Panc1 (cell line): ENCODE measurements at regions not wholly inside any gene's neighbourhood (a gene's known extent, or its start where the extent isn't known, plus 50 kb on each side); places are given as distances from the start of the nearest gene placed in this dataset.

Experiments
- ATAC-seq: fragments of 200-7000 bp; cut with Tn5 transposase; 2 replicates; pipeline ENCODE4 v1.9.1; 2020; ENCODE audit warnings: mild to moderate bottlenecking, moderate library complexity
- BruUV-seq: library from RNA; stranded (reverse); fragments of 400-500 nt; replicated peaks from 2 replicates; lab custom pipeline; 2021; lab: Mats Ljungman, UMichigan
- CTCF ChIA-PET: fragments of 300-600 bp; sonication (Branson Sonifier 250); formaldehyde crosslinking; loops from one replicate; lab custom pipeline; 2022; ENCODE audit warnings: antibody characterized with exemption; lab: Charles Lee
- POLR2A ChIA-PET: fragments of 300-600 bp; sonication (Branson Sonifier 250); formaldehyde crosslinking; loops from one replicate; lab custom pipeline; 2022; ENCODE audit warnings: antibody characterized with exemption; lab: Charles Lee
- DNase-seq: peaks from one replicate; pipeline ENCODE4 v3.0.0-alpha.2; 2010; ENCODE audit warnings: low read depth, low spot score
- H3K27ac ChIP-seq: 2 replicates; pipeline ENCODE4 v1.5.1; 2011; ENCODE audit warnings: mild to moderate bottlenecking, low read length, inconsistent platforms
- H3K27me3 ChIP-seq: fragments of 200-500 bp; sonication (Bioruptor generic); 2 replicates; pipeline ENCODE4 v1.6.0; 2014; ENCODE audit warnings: low read length, inconsistent platforms; ENCODE audit not compliant: control insufficient read depth, insufficient read depth
- H3K36me3 ChIP-seq: fragments of 200-500 bp; sonication (Bioruptor generic); 2 replicates; pipeline ENCODE4 v1.5.1; 2014; ENCODE audit warnings: inconsistent platforms, mild to moderate bottlenecking, low read length, moderate library complexity; ENCODE audit not compliant: control insufficient read depth, insufficient read depth
- H3K4me1 ChIP-seq: 2 replicates; pipeline ENCODE4 v1.5.1; 2011; ENCODE audit warnings: inconsistent platforms, mild to moderate bottlenecking, low read length, moderate library complexity; ENCODE audit not compliant: control insufficient read depth, insufficient read depth
- H3K4me3 ChIP-seq, 2 experiments: 2 replicates each; pipeline ENCODE4 v1.5.1; 2011 to 2012; ENCODE audit warnings: low read depth in 2 of 2, low read length in 2 of 2, mild to moderate bottlenecking in 2 of 2, inconsistent platforms in 1 of 2, moderate library complexity in 1 of 2
- H3K9me3 ChIP-seq: fragments of 200-500 bp; sonication (Bioruptor generic); 2 replicates; pipeline ENCODE4 v1.5.1; 2014; ENCODE audit warnings: low read depth, mild to moderate bottlenecking, inconsistent platforms, low read length, moderate library complexity; ENCODE audit not compliant: control insufficient read depth, insufficient read depth
- CTCF ChIP-seq: fragments of 450-650 bp; IDR thresholded peaks from 2 replicates; pipeline ENCODE4 v1.5.1; 2017; ENCODE audit warnings: mild to moderate bottlenecking
- POLR2AphosphoS5 ChIP-seq: IDR thresholded peaks from 2 replicates; pipeline ENCODE4 v1.6.1; 2012; ENCODE audit warnings: mild to moderate bottlenecking, low read depth, low read length, moderate library complexity
- REST ChIP-seq, 2 experiments: IDR thresholded peaks; 2 replicates each; pipeline ENCODE4 v1.6.1; 2011 to 2012; ENCODE audit warnings: low read depth in 2 of 2, control low read depth in 1 of 2, low read length in 1 of 2, mild to moderate bottlenecking in 1 of 2, moderate library complexity in 1 of 2; ENCODE audit not compliant: insufficient read depth in 1 of 2
- SIN3A ChIP-seq: IDR thresholded peaks from 2 replicates; pipeline ENCODE4 v1.6.1; 2012; ENCODE audit warnings: low read depth, mild to moderate bottlenecking, low read length, moderate library complexity, borderline replicate concordance; ENCODE audit not compliant: insufficient read depth
- TCF7L2 ChIP-seq: IDR thresholded peaks from 2 replicates; pipeline ENCODE4 v1.6.1; 2011; ENCODE audit warnings: mild to moderate bottlenecking, low read depth, low read length, inconsistent platforms
- in situ Hi-C: cut with HindIII; loops from 2 replicates; pipeline ENCODE4 v1.10.0; 2016; ENCODE audit warnings: low sequenced_read_pairs, low pct_unique_long_range_greater_than_20kb
- intact Hi-C: fragments of 100-400 bp; cut with micrococcal nuclease; formaldehyde crosslinking; loops from one replicate; pipeline ENCODE4 v1.10.0; 2022; ENCODE audit not compliant: unreplicated experiment

GRCh38 chr22:22746963-22747933 lies 102.8 kb downstream of the GGTLC2 start:
- DNase-seq (no peak), ATAC-seq (no peak)
- Histone ChIP-seq H3K4me1 (no peaks in the 10 kb centered on the region), H3K36me3 (no peaks in the 10 kb centered on the region), H3K9me3 (no peaks in the 10 kb centered on the region), H3K27me3 (peaks cover 2% of the 10 kb centered on the region), H3K4me3 (no peak overlapping the region), H3K27ac (no peak overlapping the region)
- POLR2A ChIA-PET: no interaction called here
- CTCF ChIA-PET: no interaction called here
- intact Hi-C loops: no loop called here
- in situ Hi-C loops: no loop called here
- BruUV-seq: no TSS peak
- no peak for TF ChIP-seq CTCF

GRCh38 chr22:22748297-22748743 lies 103.9 kb downstream of the GGTLC2 start:
- intact Hi-C loops: no loop called here
- POLR2A ChIA-PET: no interaction called here
- in situ Hi-C loops: no loop called here
- ATAC-seq (peak; percentile 88), DNase-seq (no peak)
- Histone ChIP-seq H3K36me3 (no peaks in the 10 kb centered on the region), H3K4me1 (no peaks in the 10 kb centered on the region), H3K4me3 (no peak overlapping the region), H3K27me3 (no peaks in the 10 kb centered on the region; the same call in 1 of the 2 replicates), H3K9me3 (no peaks in the 10 kb centered on the region), H3K27ac (no peak overlapping the region)
- TF ChIP-seq POLR2AphosphoS5: no peak
- TF ChIP-seq CTCF: peak; percentile 52
- TF ChIP-seq SIN3A: no peak
- TF ChIP-seq TCF7L2: no peak
- TF ChIP-seq REST (IDR thresholded peaks at IDR 0.05; ENCODE audit: insufficient read depth in 1 of 2, low read depth in 2 of 2, low read length in 1 of 2): no peak
- CTCF ChIA-PET: no interaction called here
- BruUV-seq: no TSS peak
